ENCODE measurements at regions not wholly inside any gene's neighbourhood (a gene's known extent, or its start where the extent isn't known, plus 50 kb on each side); places are given as distances from the start of the nearest gene placed in this dataset.

GRCh38 chr9:78778318-78778717 lies 481.4 kb downstream of the PSAT1 start:
- DNase-seq, result no peak
- no peaks in the 10 kb centered on the region for H3K9me2 ChIP-seq (replicated peaks; ENCODE audit: insufficient read depth, low read length)
- H3K27ac ChIP-seq (ENCODE audit: low read length), result no peak overlapping the region
- H4K20me1 ChIP-seq (ENCODE audit: insufficient read depth, low read length), result no peaks in the 10 kb centered on the region
- H3K4me2 ChIP-seq (ENCODE audit: low read depth, low read length), result no peak overlapping the region
- no peak overlapping the region for H2AFZ ChIP-seq (ENCODE audit: low read length)
- H3K9ac ChIP-seq (ENCODE audit: low read length), result no peak overlapping the region
- no peak overlapping the region for H3K4me3 ChIP-seq (ENCODE audit: low read length)
- no peaks in the 10 kb centered on the region for H3K9me3 ChIP-seq (replicated peaks; ENCODE audit: insufficient read depth, low read length)
- H3K79me2 ChIP-seq (ENCODE audit: low read length), result no peaks in the 10 kb centered on the region
- H3K4me1 ChIP-seq (ENCODE audit: low read length), result no peaks in the 10 kb centered on the region
- TF ChIP-seq EZH2phosphoT487 (IDR thresholded peaks at IDR 0.05; ENCODE audit: low read length), result no peak
- TF ChIP-seq CTCF (IDR thresholded peaks at IDR 0.05; ENCODE audit: low read length), result no peak
- TF ChIP-seq EZH2 (optimal IDR thresholded peaks at IDR 0.05; ENCODE audit: low read depth, low read length), result no peak
- no peaks in the 10 kb centered on the region for H3F3A ChIP-seq (ENCODE audit: insufficient read depth, low read length)
- H3K36me3 ChIP-seq (replicated peaks; ENCODE audit: insufficient read depth, low read length), result no peaks in the 10 kb centered on the region
- H3K27me3 ChIP-seq (replicated peaks; ENCODE audit: insufficient read depth, low read length), result no peaks in the 10 kb centered on the region

- Histone ChIP-seq H3K27me3 (replicated peaks; ENCODE audit: insufficient read depth, low read length) (no peaks in the 10 kb centered on the region), H3F3A (ENCODE audit: insufficient read depth, low read length) (no peaks in the 10 kb centered on the region), H3K4me3 (ENCODE audit: low read length) (no peak overlapping the region), H4K20me1 (ENCODE audit: insufficient read depth, low read length) (no peaks in the 10 kb centered on the region), H3K4me2 (ENCODE audit: low read depth, low read length) (no peak overlapping the region), H3K27ac (ENCODE audit: low read length) (no peak overlapping the region), H3K36me3 (replicated peaks; ENCODE audit: insufficient read depth, low read length) (no peaks in the 10 kb centered on the region), H3K9me2 (replicated peaks; ENCODE audit: insufficient read depth, low read length) (no peaks in the 10 kb centered on the region), H3K9me3 (replicated peaks; ENCODE audit: insufficient read depth, low read length) (no peaks in the 10 kb centered on the region), H2AFZ (ENCODE audit: low read length) (no peak overlapping the region), H3K9ac (ENCODE audit: low read length) (no peak overlapping the region), H3K4me1 (ENCODE audit: low read length) (no peaks in the 10 kb centered on the region), H3K79me2 (ENCODE audit: low read length) (no peaks in the 10 kb centered on the region)
- DNase-seq, result no peak
- TF ChIP-seq EZH2phosphoT487 (IDR thresholded peaks at IDR 0.05; ENCODE audit: low read length) (no peak), EZH2 (optimal IDR thresholded peaks at IDR 0.05; ENCODE audit: low read depth, low read length) (no peak), CTCF (IDR thresholded peaks at IDR 0.05; ENCODE audit: low read length) (no peak)
These were observed 482.0 kb downstream of the PSAT1 start for GRCh38 chr9:78778861-78779374.

- Histone ChIP-seq H3K4me3 (ENCODE audit: low read length) (no peak overlapping the region), H3K36me3 (replicated peaks; ENCODE audit: insufficient read depth, low read length) (no peaks in the 10 kb centered on the region), H3K9me2 (replicated peaks; ENCODE audit: insufficient read depth, low read length) (no peaks in the 10 kb centered on the region), H4K20me1 (ENCODE audit: insufficient read depth, low read length) (no peaks in the 10 kb centered on the region), H3K4me1 (ENCODE audit: low read length) (no peaks in the 10 kb centered on the region), H3K4me2 (ENCODE audit: low read depth, low read length) (no peak overlapping the region), H2AFZ (ENCODE audit: low read length) (no peak overlapping the region), H3K27me3 (replicated peaks; ENCODE audit: insufficient read depth, low read length) (no peaks in the 10 kb centered on the region), H3K27ac (ENCODE audit: low read length) (no peak overlapping the region), H3K9me3 (replicated peaks; ENCODE audit: insufficient read depth, low read length) (no peaks in the 10 kb centered on the region), H3K79me2 (ENCODE audit: low read length) (no peaks in the 10 kb centered on the region), H3F3A (ENCODE audit: insufficient read depth, low read length) (no peaks in the 10 kb centered on the region), H3K9ac (ENCODE audit: low read length) (no peak overlapping the region)
- TF ChIP-seq EZH2 (optimal IDR thresholded peaks at IDR 0.05; ENCODE audit: low read depth, low read length), result no peak
- no peak for TF ChIP-seq EZH2phosphoT487 (IDR thresholded peaks at IDR 0.05; ENCODE audit: low read length)
- TF ChIP-seq CTCF (IDR thresholded peaks at IDR 0.05; ENCODE audit: low read length), result no peak
- no peak for DNase-seq
These were observed 484.8 kb downstream of the PSAT1 start for GRCh38 chr9:78781681-78782080.
